ENCODE measurements at regions not wholly inside any gene's neighbourhood (a gene's known extent, or its start where the extent isn't known, plus 50 kb on each side); places are given as distances from the start of the nearest gene placed in this dataset.

DNA sequence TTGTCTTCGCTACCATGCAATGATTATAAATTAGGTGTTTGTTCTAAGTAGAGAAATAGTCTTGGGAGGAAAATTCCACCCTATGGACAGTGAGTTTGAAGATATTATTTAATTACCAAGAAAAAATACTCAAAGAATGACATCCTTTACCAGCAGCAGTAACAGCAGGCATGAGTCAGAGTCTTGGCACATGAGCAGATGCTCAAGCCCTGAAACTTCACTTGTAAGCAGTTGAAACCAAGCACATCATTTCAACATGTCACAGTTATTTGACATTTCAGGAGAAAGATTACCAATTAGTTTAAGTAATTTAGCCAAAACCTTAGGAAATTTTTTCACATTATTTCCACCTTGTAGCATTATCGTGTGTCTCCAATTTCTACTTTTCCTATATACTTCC, 99.2 kb downstream of the C12orf50 start:
- in situ Hi-C loops (cut with HindIII; ENCODE audit: low sequenced_read_pairs) = no loop called here

DNA sequence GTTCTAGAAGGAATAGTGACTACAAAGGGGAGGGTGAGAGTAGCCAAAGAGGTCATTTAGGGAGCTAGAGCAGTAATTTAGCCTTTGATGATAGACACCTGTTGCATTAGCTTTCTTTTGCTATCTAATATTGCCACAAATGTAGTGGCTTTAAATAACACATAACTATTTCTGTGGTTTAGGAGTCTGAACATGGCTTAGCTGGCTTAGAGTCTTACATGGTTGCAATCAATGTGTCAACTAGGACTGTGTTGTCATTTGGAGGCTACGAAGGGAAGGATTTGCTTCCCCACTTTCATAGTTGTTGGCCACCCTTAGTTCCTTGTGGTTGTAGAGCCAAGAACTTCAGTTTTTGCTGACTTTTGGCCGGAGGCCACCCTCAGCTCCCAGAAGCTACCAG, 99.9 kb downstream of the C12orf50 start:
- in situ Hi-C loops (cut with HindIII; ENCODE audit: low sequenced_read_pairs) = no loop called here

DNA sequence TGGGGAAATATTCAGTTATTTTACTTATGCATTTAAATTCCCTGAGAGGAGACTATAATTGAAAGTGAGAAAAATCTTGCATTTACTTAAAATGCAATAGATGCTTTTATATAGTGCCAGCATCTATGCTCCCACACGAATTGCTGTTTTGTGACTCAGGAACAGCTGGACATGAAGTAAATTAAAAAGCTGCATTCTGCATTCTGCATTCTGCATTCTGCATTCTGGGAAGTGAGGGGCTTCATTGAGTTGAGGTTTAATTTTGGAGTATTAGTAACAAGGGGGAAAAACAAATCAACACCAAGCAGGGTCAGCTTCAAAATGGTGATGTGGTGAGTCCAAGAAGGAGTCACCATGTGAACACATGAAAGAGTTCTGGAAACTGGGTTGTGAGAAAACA, 101.2 kb downstream of the C12orf50 start:
- in situ Hi-C loops (cut with HindIII; ENCODE audit: low sequenced_read_pairs) = no loop called here

DNA sequence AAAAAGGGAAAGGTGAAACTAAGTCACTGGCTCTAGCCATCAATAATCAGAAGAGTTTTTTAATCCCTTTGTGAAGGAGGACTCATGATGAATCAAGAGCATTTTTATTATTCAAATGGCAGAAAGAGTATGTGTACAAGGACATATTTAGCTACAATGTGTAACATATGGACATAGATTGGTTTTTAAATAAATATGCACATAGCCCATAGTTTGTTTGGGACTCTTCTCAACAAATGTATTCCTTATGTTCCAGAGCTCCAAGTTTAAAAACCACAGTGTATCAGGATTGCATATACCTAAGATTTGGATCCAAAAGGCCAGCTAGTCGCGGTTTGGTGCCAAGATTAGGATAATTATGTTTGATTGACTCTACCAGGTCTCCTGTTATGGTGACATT, 104.2 kb downstream of the C12orf50 start:
- in situ Hi-C loops (cut with HindIII; ENCODE audit: low sequenced_read_pairs) = no loop called here

DNA sequence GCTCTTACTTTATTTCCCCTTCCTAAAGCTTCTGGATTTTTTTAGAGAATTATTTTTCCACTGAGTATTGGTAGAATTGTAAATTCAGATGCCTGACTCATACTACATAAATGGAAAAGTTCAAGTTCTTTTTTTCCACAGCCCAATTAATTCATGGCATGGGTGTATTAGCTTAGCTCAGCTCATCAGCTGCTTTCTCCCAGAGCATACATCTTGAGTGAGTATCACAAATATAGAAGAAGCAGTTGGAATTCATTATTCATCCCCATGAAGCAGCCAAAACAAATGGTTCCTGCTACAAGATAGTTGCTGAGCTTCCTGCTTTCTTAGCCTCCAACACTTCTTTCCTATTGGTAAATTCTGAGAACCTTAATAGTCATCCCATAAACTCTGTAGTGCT, 105.1 kb downstream of the C12orf50 start:
- in situ Hi-C loops (cut with HindIII; ENCODE audit: low sequenced_read_pairs) = no loop called here

DNA sequence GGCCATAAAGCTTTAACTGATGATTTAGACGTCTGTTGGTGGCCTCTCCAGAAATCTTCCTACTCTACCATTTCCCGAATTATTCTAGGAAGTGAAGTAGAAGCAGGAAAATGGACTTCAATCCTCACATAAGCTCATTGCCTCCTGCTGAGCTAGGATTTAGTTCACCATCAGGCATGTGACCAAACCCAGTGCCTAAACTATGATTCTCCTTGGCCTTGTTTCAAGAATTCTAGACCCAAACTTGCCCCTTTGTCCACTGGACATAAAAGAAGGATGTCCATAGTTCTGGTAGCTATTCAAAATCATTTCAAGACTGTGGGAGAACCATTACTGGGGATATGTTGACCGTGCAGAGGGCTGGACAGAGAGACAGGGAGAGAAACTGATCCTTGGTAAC, 105.8 kb downstream of the C12orf50 start:
- in situ Hi-C loops (cut with HindIII; ENCODE audit: low sequenced_read_pairs) = no loop called here

DNA sequence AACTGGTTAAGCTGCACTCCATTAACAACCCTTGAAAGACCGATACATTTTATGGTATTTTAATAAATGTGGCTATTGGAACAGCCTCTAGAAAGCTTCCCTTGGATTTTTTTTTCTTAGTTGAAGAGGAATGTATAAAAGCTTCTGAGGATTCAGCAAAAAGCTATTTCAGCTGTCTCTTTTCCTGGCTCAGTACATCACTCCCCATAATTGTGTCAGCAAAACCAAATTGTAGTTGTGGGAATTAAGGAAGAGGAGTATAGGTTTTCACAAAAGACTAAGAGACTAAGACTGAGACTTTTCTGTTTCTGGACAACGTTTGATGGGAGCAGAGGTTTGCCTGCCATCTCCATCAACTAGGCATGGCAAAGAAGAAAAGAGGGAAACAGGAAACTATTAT, 106.5 kb downstream of the C12orf50 start:
- in situ Hi-C loops (cut with HindIII; ENCODE audit: low sequenced_read_pairs) = no loop called here

DNA sequence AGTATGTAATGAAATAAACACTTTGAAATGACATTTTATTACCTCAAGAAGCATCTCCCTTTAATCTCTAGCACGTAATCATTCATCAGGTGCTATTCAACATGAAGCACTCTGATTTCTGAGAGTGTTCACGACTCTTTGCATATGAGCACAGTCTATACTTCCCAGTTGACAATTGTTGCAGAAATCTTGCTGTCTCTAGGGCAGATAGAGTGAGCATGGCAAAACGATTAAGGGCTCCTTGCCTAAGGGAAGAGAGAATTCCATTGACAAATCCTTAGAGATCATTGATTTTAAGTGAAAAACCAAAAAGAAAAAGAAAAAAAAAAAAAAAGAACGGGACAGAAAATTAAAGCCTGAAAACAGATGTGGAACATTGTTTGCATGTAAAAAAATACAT, 107.6 kb downstream of the C12orf50 start:
- in situ Hi-C loops (cut with HindIII; ENCODE audit: low sequenced_read_pairs) = no loop called here

DNA sequence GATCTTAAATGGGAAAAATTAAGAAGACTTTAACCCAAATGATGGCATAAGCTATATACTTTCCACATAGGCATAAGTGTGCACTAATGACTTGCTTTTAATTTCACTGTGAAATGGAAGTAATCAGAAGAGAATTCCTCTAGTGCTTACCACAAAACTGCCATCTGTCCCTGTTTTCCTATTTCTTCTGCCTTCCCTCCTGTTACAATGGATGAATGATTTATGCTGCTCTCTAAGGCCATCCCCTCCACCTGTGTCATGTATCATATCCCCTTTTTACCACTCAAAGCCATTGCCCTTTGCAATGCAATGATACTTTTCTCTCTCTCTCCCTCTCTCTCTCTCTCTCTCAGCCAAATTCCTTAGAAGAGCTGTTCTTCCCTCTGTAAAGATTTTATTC, 109.1 kb downstream of the C12orf50 start:
- in situ Hi-C loops (cut with HindIII; ENCODE audit: low sequenced_read_pairs) = no loop called here

DNA sequence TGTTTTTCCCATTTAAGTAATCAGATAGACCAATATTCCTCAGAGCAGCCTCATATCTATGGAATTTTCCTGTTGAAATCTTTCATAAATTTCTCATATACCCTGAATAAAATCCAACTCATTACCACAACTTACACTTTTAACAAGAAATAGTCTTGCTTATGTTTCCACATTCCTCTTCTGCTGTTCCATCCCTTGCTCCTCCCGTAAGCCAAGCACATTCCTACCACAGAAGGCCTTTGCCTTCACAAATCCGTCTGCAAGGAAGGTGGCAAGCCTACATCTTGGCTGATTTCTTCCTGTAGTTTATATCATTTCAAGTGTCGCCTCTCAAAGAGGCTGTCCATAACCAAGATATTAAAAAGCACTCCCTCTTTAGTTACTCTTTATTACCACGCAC, 127.7 kb downstream of the C12orf50 start:
- in situ Hi-C loops (cut with HindIII; ENCODE audit: low sequenced_read_pairs) = no loop called here

DNA sequence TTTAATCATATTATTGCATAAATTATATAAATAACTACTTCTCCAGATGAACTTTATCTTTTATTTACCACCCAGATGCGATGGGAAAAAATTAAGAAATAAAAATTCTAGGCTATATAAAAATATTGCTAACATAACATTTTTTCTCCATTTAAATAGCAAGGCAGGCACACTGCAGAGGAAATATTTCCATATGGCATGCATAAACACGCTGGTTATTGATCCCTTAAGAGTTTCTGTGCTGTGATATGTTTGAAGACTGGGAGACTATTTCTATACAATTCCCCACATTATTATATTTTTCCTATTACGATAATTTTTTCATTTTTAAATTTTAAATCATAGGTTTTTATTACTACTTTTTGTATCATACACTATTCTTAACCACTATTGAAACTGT, 131.5 kb downstream of the C12orf50 start:
- in situ Hi-C loops (cut with HindIII; ENCODE audit: low sequenced_read_pairs) = no loop called here

DNA sequence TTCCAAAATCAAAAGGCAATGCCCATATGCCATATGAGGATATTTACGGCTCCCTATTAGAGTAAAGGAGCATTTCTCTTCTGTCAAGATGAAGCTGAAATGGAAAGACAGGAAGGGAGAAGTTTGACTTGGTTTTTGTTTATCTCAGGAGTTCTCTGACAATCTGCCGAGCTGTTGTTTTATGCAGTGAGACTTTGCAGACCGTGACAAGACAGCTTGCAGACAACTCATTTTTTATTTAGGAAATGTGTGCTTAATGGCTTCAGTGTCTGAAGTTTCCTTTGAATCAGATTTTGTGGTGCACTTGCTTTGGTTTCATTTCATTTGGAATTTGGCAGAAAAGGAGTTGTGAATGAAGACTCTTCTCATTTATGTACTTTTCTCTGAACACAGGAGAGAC, 145.4 kb downstream of the C12orf50 start:
- in situ Hi-C loops (cut with HindIII; ENCODE audit: low sequenced_read_pairs) = no loop called here

DNA sequence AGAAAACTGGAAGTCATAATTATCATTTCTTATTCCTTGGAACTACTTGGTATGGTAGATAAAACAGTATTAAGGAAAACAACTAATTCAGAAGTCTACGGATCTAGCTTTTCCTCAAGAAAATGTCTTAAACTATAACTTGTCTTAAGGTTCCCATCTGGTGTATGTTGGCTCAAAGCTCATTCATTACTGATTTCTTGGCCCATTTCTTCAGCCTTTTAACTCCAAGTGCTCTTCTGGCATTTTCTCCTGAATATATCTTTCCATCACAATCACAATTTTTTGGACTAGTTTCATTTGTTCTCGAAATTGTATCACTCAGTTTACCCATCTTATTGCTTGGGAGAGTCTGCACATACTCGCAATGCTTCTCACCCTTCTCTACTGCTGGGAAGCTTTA, 150.1 kb downstream of the C12orf50 start:
- in situ Hi-C loops (cut with HindIII; ENCODE audit: low sequenced_read_pairs) = no loop called here

DNA sequence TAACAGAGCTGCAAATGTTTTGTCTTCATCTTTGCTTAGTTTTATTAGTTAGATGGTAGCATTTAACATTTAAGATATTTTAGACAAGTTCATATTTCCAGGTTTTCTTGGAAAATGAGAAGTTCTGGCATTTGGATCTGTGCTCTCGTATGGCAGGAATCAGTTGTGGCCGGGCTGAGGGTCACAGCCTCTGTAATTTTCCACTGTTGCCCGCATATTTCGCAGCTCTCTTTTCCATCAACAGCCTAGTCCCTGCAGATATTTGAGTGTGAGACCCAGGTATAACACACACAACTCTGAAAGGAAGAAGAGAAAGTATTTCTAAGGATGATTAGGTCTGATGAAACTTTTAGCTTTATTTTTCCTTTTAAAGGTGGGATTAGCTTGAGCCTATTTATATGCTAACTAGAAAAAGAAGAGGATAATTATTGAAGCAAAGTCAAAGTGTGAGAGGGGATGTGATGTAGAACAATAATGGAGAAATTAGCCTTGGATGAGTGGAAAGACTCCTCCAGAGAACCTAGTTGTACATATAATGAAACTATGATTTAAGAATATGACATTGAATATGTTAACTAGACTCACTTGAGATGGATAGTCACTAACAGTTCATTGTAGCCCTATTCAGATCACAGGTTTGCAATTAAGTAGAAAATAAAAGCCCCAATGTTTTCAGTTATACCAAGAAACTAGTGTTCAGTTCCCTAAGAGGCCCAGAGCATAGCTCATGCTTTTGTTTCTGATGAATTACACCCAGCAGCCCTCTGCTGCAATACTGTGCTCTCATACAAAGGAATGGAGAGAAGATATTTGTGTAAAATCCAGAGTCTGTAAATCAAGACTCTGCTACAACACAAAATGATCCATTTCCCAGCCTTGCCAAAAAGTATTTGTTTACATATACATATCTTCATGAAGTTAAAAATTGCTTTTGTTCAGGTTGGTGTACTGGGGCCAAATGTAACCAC, 158.4 kb downstream of the C12orf50 start:
- in situ Hi-C loops (cut with HindIII; ENCODE audit: low sequenced_read_pairs) = no loop called here

DNA sequence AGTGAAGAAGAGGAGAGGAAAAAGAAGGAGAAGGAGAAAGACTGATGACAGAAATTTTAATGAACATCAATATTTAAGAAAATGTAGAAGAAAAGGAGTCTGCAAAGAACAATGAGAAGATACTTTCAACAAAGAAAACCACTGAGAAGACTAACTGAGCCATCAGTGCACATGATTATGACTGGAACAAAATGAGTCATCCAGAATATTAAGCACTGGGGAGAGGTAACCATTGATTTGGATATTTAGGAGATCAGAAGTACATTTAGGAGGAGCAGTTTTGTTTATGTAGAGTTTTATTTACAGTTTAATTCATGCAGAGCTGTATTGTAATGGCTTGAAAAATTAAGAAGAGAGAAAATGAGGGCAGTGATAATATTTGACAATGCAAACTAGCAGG, 159.1 kb downstream of the C12orf50 start:
- in situ Hi-C loops (cut with HindIII; ENCODE audit: low sequenced_read_pairs) = no loop called here

DNA sequence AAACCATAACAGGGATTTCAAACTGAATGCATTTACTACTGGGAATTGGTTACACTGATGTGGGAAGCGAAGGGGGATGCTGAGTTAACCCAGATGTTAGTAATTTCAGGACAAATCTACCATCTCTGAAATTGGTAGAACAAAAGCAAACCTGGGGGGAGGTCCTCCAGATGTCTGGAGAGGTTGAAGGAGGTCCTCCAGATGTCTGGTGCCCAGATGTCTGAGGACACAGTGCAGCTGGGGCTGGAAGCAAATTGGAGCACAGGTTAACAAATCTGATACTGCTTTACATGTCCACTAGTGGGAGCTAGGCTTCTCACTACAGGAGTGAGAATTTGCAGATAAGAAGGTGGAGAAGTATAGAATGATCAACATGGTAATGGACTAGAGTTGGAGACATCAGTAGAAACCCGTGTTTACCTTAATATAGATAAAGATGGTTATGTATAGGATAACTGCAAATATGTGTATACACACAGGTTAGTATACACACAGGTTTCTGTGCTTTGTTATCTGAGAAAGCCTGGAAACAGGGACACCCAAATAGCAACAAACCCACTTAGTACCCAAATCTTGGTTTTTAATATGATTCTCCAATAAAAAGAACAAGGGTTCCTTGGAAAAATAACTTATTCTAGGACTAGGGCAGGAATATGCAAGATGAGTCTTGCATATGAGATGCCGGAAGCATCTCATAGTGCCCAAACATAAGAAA, 162.5 kb downstream of the C12orf50 start:
- in situ Hi-C loops (cut with HindIII; ENCODE audit: low sequenced_read_pairs) = no loop called here

DNA sequence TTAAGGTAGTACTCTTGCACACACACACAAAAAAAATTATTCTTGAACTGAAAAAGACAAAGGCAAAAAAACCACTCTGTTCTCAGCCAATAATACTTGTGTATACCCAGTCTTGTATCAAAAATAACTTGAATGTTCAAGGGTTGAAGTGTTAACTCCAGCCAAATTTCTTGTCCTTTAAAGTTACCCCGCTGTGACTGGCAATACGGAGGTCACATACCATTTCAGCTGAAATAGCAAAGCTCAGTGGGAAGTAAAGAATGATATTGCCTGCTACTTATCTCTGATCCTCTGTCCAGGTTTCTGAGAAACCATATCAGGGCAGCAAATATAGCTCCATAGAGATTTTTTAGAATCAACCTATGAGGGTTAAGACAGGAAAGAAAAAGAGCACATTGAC, 167.4 kb downstream of the C12orf50 start:
- in situ Hi-C loops (cut with HindIII; ENCODE audit: low sequenced_read_pairs) = no loop called here

DNA sequence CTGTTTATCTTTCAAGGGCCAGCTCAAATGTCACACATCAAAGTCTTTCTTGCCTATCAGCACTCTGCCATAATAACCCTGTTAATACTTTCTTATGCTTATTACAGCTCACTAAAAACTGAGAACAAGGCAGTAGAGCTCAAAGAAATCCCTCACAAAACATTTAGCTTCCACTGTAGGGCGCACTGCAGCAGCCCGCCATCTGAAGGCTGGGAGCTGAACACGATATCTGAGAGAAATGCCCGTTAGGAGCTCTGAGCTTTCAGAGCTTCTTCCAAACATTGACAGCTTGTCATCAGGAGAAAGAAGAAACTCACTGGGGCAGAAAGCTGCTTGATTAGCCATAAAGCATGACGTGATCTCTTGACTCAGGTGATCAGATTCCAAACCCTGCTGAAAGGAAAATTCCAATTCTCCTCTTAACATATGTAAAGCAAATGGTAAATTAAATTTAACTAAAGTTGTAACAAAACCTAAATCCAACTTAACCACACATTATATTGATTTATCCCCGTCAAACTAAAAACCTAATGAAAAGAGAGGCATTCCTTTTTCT, 175.7 kb downstream of the C12orf50 start:
- in situ Hi-C loops (cut with HindIII; ENCODE audit: low sequenced_read_pairs) = no loop called here

DNA sequence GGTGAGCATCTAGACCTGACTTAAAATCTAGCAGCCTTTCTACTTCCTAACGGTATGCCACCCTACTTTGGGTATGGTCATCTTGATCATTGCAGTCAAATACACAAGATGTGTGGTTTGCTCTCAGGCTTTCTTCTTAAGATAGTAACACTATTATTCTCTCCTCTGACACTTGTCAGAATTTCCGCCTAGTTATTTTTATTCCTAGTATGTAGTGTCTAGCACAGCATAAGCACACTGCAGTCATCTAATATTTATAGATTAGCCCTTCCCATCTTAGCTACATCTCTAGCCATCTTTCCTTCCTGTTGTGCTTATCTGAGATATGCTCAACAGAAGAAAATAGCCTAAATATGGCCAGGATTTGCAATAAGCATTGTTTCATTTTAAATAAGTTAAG, 180.1 kb downstream of the C12orf50 start:
- in situ Hi-C loops (cut with HindIII; ENCODE audit: low sequenced_read_pairs) = no loop called here

DNA sequence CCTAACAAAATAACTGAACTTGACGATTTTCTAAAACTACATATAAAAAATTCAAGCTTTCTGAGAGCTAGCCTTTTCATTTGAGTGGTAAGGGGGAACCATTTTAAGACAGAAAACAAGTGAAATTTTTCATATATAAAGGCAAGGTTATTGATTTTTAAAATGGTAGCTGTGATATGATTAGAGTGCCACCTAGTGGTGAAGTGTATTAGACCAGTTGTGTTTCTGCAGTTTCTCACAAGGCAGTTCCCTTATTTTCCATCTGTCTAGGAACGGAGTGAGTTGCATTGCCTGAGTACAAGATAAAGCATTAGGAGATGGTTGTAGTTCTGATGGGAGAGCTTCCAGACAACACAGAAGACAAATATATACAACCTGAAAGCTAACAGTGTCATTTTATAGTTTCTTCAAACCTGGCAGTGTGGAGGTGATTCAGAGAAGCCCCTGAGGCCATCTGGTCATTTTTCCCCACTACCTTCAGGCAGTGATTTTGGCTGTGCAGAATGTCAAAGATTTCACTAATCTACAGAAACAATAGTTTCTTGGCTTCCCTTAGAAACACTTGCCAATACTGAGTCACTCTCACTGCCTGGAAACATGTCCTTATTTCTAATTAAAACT, 180.8 kb downstream of the C12orf50 start:
- in situ Hi-C loops (cut with HindIII; ENCODE audit: low sequenced_read_pairs) = no loop called here

DNA sequence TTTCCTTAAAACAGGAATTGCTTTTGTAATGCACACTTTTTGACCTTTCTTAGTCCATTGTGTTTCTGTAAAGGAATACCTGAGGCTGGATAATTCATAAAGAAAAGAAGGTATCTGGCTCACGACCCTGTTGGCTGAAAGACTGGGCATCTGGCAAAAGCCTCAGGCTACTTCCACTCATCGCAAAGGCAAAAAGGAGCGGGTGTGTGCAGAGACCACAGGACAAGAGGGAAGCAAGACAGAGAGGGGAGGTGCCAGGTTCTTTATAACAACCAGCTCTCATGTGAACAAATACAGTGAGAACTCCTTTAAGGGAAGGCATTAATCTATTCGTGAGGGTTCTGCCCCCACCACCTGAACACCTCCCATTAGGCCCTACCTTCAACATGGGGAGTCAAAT, 182.1 kb downstream of the C12orf50 start:
- in situ Hi-C loops (cut with HindIII; ENCODE audit: low sequenced_read_pairs) = no loop called here

DNA sequence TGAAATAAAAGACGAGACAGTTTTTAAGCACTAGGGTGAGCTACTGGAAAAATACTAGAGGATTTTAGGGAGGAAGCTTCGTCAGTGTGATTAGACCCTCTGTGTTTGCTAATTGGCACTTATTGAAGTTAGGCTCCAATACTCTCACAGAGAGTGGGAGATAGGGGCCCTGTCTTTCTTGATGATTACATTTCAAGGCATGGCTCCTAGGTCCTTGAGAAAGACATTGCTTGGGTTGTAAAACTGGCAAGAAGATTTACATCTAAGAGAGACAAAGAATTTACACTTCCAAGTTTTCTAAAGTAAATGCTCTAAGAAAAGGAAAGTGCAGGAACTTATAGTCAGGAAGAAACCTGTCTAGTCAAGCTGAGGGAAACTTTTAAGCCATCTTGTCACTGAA, 183.2 kb downstream of the C12orf50 start:
- in situ Hi-C loops (cut with HindIII; ENCODE audit: low sequenced_read_pairs) = no loop called here
